ENCODE measurements at regions not wholly inside any gene's neighbourhood (a gene's known extent, or its start where the extent isn't known, plus 50 kb on each side); places are given as distances from the start of the nearest gene placed in this dataset.
"Not testable (repeated sequence)": the region's sequence is repeated elsewhere in the genome, so short reads cannot be mapped to it uniquely, and the experiment has no call there.

DNA sequence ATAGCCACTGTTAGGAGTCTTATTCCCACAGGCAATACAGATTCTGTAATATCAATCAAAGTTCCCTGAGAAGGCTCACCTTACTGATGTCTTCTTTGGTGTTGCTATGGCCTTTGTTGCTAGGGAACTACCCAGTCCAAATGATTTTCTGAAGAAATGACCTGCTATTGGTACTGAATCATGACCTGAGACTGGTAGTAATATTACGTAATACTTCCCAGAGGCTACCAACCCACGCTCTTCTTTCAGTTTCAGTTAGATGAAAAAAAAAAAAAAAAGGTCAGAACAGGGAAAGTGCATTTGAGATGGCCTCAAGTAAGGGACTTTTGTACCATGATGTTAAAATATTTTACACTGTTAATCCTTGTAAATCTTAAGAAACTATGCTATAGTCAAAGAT is 1092.5 kb upstream of the EPHA6 start:
- H3K4me3 ChIP-seq, result no peak overlapping the region
- no peak overlapping the region for H3K27ac ChIP-seq
- no peaks in the 10 kb centered on the region for H3K9me3 ChIP-seq
- no peak for TF ChIP-seq CTCF (IDR thresholded peaks at IDR 0.05)
- H3K4me1 ChIP-seq, result no peaks in the 10 kb centered on the region
- intact Hi-C loops (cut with DNase I), result no loop called here
- H3K9ac ChIP-seq (ENCODE audit: low read depth in 2 of 2, low read length in 2 of 2), result no peak overlapping the region
- H3K36me3 ChIP-seq, result no peaks in the 10 kb centered on the region
- no peaks in the 10 kb centered on the region for H3K27me3 ChIP-seq
- DNase-seq, result no peak

- no peak for TF ChIP-seq CTCF (IDR thresholded peaks at IDR 0.05)
- intact Hi-C loops (cut with DNase I), result no loop called here
- no peak for DNase-seq
- H3K4me3 ChIP-seq, result no peak overlapping the region
- H3K9ac ChIP-seq (ENCODE audit: low read depth in 2 of 2, low read length in 2 of 2), result no peak overlapping the region
- H3K9me3 ChIP-seq, result no peaks in the 10 kb centered on the region
- no peaks in the 10 kb centered on the region for H3K27me3 ChIP-seq
- no peaks in the 10 kb centered on the region for H3K4me1 ChIP-seq
- H3K36me3 ChIP-seq, result no peaks in the 10 kb centered on the region
- H3K27ac ChIP-seq, result no peak overlapping the region
Observed at GRCh38 chr3:95725770-95726169, 1088.6 kb upstream of the EPHA6 start.

GRCh38 chr3:95731753-95732152 is 1082.6 kb upstream of the EPHA6 start:
- intact Hi-C loops (cut with DNase I), result no loop called here
- no peak for TF ChIP-seq CTCF (IDR thresholded peaks at IDR 0.05)
- no peak for DNase-seq

DNA sequence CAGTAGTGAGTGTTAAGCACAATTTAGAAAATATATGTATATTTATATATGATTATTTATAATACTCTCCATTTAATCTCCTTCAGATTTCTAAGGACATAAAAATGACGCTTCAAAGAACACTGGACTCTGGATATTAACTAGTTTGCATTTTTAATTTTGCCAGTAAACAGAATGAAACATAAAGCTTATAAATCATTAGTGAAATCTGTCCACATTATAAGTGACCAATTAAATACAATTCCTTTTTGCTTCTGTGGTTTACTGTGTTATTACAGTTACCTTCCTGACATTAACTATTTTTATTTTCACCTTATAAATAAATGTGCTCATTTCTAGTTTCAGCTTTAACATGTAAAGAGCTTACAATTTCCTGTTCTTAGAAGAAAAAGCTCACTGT is 1081.1 kb upstream of the EPHA6 start:
- DNase-seq, result no peak
- no peak overlapping the region for H3K9ac ChIP-seq (ENCODE audit: low read depth in 2 of 2, low read length in 2 of 2)
- H3K4me1 ChIP-seq, result no peaks in the 10 kb centered on the region
- no peak overlapping the region for H3K4me3 ChIP-seq
- H3K27ac ChIP-seq, result no peak overlapping the region
- no peak for TF ChIP-seq CTCF (IDR thresholded peaks at IDR 0.05)
- H3K27me3 ChIP-seq, result no peaks in the 10 kb centered on the region
- H3K36me3 ChIP-seq, result no peaks in the 10 kb centered on the region
- no peaks in the 10 kb centered on the region for H3K9me3 ChIP-seq
- intact Hi-C loops (cut with DNase I), result no loop called here

More at GRCh38 chr3:95731753-95732152, 1082.6 kb upstream of the EPHA6 start:
- Histone ChIP-seq H3K9ac (ENCODE audit: low read depth in 2 of 2, low read length in 2 of 2) (no peak overlapping the region), H3K27me3 (no peaks in the 10 kb centered on the region), H3K4me3 (no peak overlapping the region), H3K36me3 (no peaks in the 10 kb centered on the region), H3K9me3 (no peaks in the 10 kb centered on the region), H3K4me1 (no peaks in the 10 kb centered on the region), H3K27ac (no peak overlapping the region)

- H3K36me3 ChIP-seq, result no peaks in the 10 kb centered on the region
- no peak overlapping the region for H3K27ac ChIP-seq
- H3K4me1 ChIP-seq, result no peaks in the 10 kb centered on the region
- no peak for DNase-seq
- H3K4me3 ChIP-seq, result no peak overlapping the region
- H3K9me3 ChIP-seq, result no peaks in the 10 kb centered on the region
- TF ChIP-seq CTCF (IDR thresholded peaks at IDR 0.05), result no peak
- no peaks in the 10 kb centered on the region for H3K27me3 ChIP-seq
- intact Hi-C loops (cut with DNase I), result no loop called here
- H3K9ac ChIP-seq (ENCODE audit: low read depth in 2 of 2, low read length in 2 of 2), result no peak overlapping the region
Observed at GRCh38 chr3:95738045-95738444, 1076.3 kb upstream of the EPHA6 start.

- H3K27me3 ChIP-seq; H3K36me3 ChIP-seq; intact Hi-C loops (cut with DNase I); H3K9me3 ChIP-seq; H3K9ac ChIP-seq (ENCODE audit: low read depth in 2 of 2, low read length in 2 of 2); H3K27ac ChIP-seq; H3K4me1 ChIP-seq; H3K4me3 ChIP-seq; DNase-seq: not testable (repeated sequence)
Observed at GRCh38 chr3:95744896-95745295, 1069.5 kb upstream of the EPHA6 start.
